H9 (cell line): ENCODE measurements at regions not wholly inside any gene's neighbourhood (a gene's known extent, or its start where the extent isn't known, plus 50 kb on each side); places are given as distances from the start of the nearest gene placed in this dataset.
"Not testable (repeated sequence)": the region's sequence is repeated elsewhere in the genome, so short reads cannot be mapped to it uniquely, and the experiment has no call there.

Experiments used
- DNase-seq: peaks from one replicate; pipeline ENCODE4 v3.0.0-alpha.2; 2017
- H2AFZ ChIP-seq: one replicate; pipeline ENCODE4 v1.6.1; 2013; ENCODE audit warnings: mild to moderate bottlenecking, low read length, control low read depth, moderate library complexity
- H2AK5ac ChIP-seq: 2 replicates; pipeline ENCODE4 v1.6.1; 2013; ENCODE audit warnings: low read length, control low read depth, mixed read lengths; ENCODE audit not compliant: insufficient read length
- H2BK120ac ChIP-seq: one replicate; pipeline ENCODE4 v1.6.1; 2013; ENCODE audit warnings: low read depth, mild to moderate bottlenecking, low read length, control low read depth, inconsistent platforms; ENCODE audit not compliant: poor library complexity, severe bottlenecking
- H2BK12ac ChIP-seq: 2 replicates; pipeline ENCODE4 v1.6.1; 2013; ENCODE audit warnings: low read length, control low read depth, mixed read lengths, low read depth; ENCODE audit not compliant: insufficient read length
- H2BK15ac ChIP-seq: 2 replicates; pipeline ENCODE4 v1.6.1; 2013; ENCODE audit warnings: low read depth, low read length, control low read depth
- H2BK20ac ChIP-seq: one replicate; pipeline ENCODE4 v1.6.1; 2013; ENCODE audit warnings: low read depth, mild to moderate bottlenecking, low read length, control low read depth, inconsistent platforms; ENCODE audit not compliant: poor library complexity, severe bottlenecking
- H2BK5ac ChIP-seq: 2 replicates; pipeline ENCODE4 v1.6.1; 2013; ENCODE audit warnings: low read length, control low read depth, mixed read lengths; ENCODE audit not compliant: insufficient read length
- H3K14ac ChIP-seq: 2 replicates; pipeline ENCODE4 v1.6.1; 2013; ENCODE audit warnings: low read length, control low read depth; ENCODE audit not compliant: insufficient read depth
- H3K18ac ChIP-seq: 2 replicates; pipeline ENCODE4 v1.6.1; 2013; ENCODE audit warnings: low read depth, mild to moderate bottlenecking, mixed read lengths, low read length, control low read depth; ENCODE audit not compliant: insufficient read length
- H3K23ac ChIP-seq: 2 replicates; pipeline ENCODE4 v1.6.1; 2013; ENCODE audit warnings: low read length, control low read depth, mixed read lengths, low read depth; ENCODE audit not compliant: insufficient read length
- H3K23me2 ChIP-seq: 2 replicates; pipeline ENCODE4 v1.6.1; 2013; ENCODE audit warnings: low read depth, mild to moderate bottlenecking, mixed read lengths, low read length, control low read depth; ENCODE audit not compliant: insufficient read length, poor library complexity, severe bottlenecking
- H3K27ac ChIP-seq: 2 replicates; pipeline ENCODE4 v1.5.1; 2013; ENCODE audit warnings: low read length, control low read depth, mixed read lengths, low read depth; ENCODE audit not compliant: insufficient read length
- H3K27me3 ChIP-seq: 2 replicates; pipeline ENCODE4 v1.6.1; 2013; ENCODE audit warnings: low read length, control low read depth, inconsistent platforms; ENCODE audit not compliant: insufficient read depth
- H3K4ac ChIP-seq: 2 replicates; pipeline ENCODE4 v1.6.1; 2013; ENCODE audit warnings: low read depth, mild to moderate bottlenecking, control low read depth, inconsistent platforms, low read length, moderate library complexity
- H3K4me1 ChIP-seq: 2 replicates; pipeline ENCODE4 v1.6.1; 2013; ENCODE audit warnings: low read length, control low read depth, inconsistent platforms; ENCODE audit not compliant: insufficient read depth
- H3K4me2 ChIP-seq: 2 replicates; pipeline ENCODE4 v1.6.1; 2013; ENCODE audit warnings: low read length, control low read depth, mixed read lengths; ENCODE audit not compliant: insufficient read length, insufficient read depth
- H3K56ac ChIP-seq: 2 replicates; pipeline ENCODE4 v1.6.1; 2013; ENCODE audit warnings: low read depth, mild to moderate bottlenecking, mixed read lengths, low read length, control low read depth; ENCODE audit not compliant: insufficient read length
- H3K79me1 ChIP-seq: 2 replicates; pipeline ENCODE4 v1.6.1; 2013; ENCODE audit warnings: low read depth, mild to moderate bottlenecking, moderate library complexity, low read length, control low read depth, inconsistent platforms; ENCODE audit not compliant: insufficient read depth, poor library complexity, severe bottlenecking
- H3K79me2 ChIP-seq: 2 replicates; pipeline ENCODE4 v1.6.1; 2013; ENCODE audit warnings: low read length, control low read depth, inconsistent platforms; ENCODE audit not compliant: insufficient read depth
- H3K9ac ChIP-seq: 2 replicates; pipeline ENCODE4 v1.6.1; 2013; ENCODE audit warnings: low read length, control low read depth, mixed read lengths; ENCODE audit not compliant: insufficient read length; ENCODE audit errors: extremely low read depth
- H3K9me3 ChIP-seq: one replicate; pipeline ENCODE4 v1.6.1; 2013; ENCODE audit warnings: low read depth, low read length, inconsistent platforms; ENCODE audit not compliant: control insufficient read depth
- H3T11ph ChIP-seq: one replicate; pipeline ENCODE4 v1.6.1; 2013; ENCODE audit warnings: mild to moderate bottlenecking, low read length, control low read depth, inconsistent platforms
- H4K20me1 ChIP-seq: one replicate; pipeline ENCODE4 v1.6.1; 2013; ENCODE audit not compliant: control insufficient read depth, insufficient read length, insufficient read depth
- H4K5ac ChIP-seq: 2 replicates; pipeline ENCODE4 v1.6.1; 2013; ENCODE audit warnings: low read depth, mild to moderate bottlenecking, mixed read lengths, low read length, control low read depth; ENCODE audit not compliant: insufficient read length
- H4K8ac ChIP-seq: replicated peaks from 2 replicates; pipeline ENCODE4 v1.6.1; 2013; ENCODE audit warnings: low read length, control low read depth, mixed read lengths, low read depth; ENCODE audit not compliant: insufficient read length
- H4K91ac ChIP-seq: 2 replicates; pipeline ENCODE4 v1.6.1; 2013; ENCODE audit warnings: low read depth, mild to moderate bottlenecking, moderate library complexity, mixed read lengths, low read length, control low read depth; ENCODE audit not compliant: insufficient read length
- H3K27ac Mint-ChIP-seq, 3 experiments: 2 replicates in 2 of 3; 3 replicates in 1 of 3; pipeline ENCODE4 v1.8.0; 2020 to 2021; ENCODE audit warnings: mixed read lengths in 3 of 3, mild to moderate bottlenecking in 1 of 3, moderate library complexity in 1 of 3
- H3K27me3 Mint-ChIP-seq: 2 replicates; pipeline ENCODE4 v1.8.0; 2021; ENCODE audit warnings: low read depth, mild to moderate bottlenecking, moderate library complexity, mixed read lengths
- H3K36me3 Mint-ChIP-seq, 3 experiments: 2 replicates in 2 of 3; 3 replicates in 1 of 3; pipeline ENCODE4 v1.8.0; 2020 to 2021; ENCODE audit warnings: low read depth in 3 of 3, mixed read lengths in 3 of 3; ENCODE audit not compliant: insufficient read depth in 1 of 3
- H3K4me1 Mint-ChIP-seq, 2 experiments: 2 replicates each; pipeline ENCODE4 v1.8.0; 2020; ENCODE audit warnings: mixed read lengths in 2 of 2
- H3K4me3 Mint-ChIP-seq, 2 experiments: 2 replicates in 1 of 2; 3 replicates in 1 of 2; pipeline ENCODE4 v1.8.0; 2020 to 2021; ENCODE audit warnings: mild to moderate bottlenecking in 2 of 2, mixed read lengths in 2 of 2, moderate library complexity in 1 of 2
- H3K9me3 Mint-ChIP-seq, 2 experiments: 2 replicates in 1 of 2; 3 replicates in 1 of 2; pipeline ENCODE4 v1.8.0; 2020; ENCODE audit warnings: mild to moderate bottlenecking in 2 of 2, mixed read lengths in 2 of 2, moderate library complexity in 1 of 2
- WGBS: extraction: QIAGEN DNeasy Blood & Tissue Kit; methylation state at CpG from one replicate; pipeline ENCODE4 v1.1.7; 2013; ENCODE audit warnings: missing lambda C conversion rate, low lambda C conversion rate, mixed read lengths; ENCODE audit not compliant: insufficient read length; ENCODE audit errors: extremely low coverage; 5-methylcytosine and 5-hydroxymethylcytosine counted together
- TF ChIP-seq, protein P1 (sequence below): fragments of 200-600 bp; sonication (generic); conservative IDR thresholded peaks from 3 replicates; pipeline ENCODE4 v1.8.0; 2021; ENCODE audit warnings: antibody characterized with exemption, mild to moderate bottlenecking

- Histone ChIP-seq H3T11ph (no peak overlapping the region), H3K14ac (no peak overlapping the region), H4K20me1 (no peaks in the 10 kb centered on the region), H3K27ac (no peak overlapping the region), H3K56ac (no peak overlapping the region), H4K5ac (no peak overlapping the region), H2BK5ac (no peak overlapping the region), H2AFZ (no peak overlapping the region), H3K23me2 (no peaks in the 10 kb centered on the region), H3K9me3 (no peaks in the 10 kb centered on the region), H2BK120ac (no peak overlapping the region), H4K91ac (no peak overlapping the region), H2BK20ac (no peak overlapping the region), H3K4me1 (no peaks in the 10 kb centered on the region), H3K18ac (no peak overlapping the region), H3K27me3 (no peaks in the 10 kb centered on the region), H3K4me2 (no peak overlapping the region), H4K8ac (no peak overlapping the region), H2BK15ac (no peak overlapping the region), H3K79me2 (no peaks in the 10 kb centered on the region), H2BK12ac (no peak overlapping the region), H3K79me1 (no peaks in the 10 kb centered on the region), H3K23ac (no peak overlapping the region), H3K4ac (no peak overlapping the region), H2AK5ac (no peak overlapping the region), H3K9ac (no peak overlapping the region)
- Mint-ChIP-seq H3K27ac (no peak overlapping the region), H3K4me3 (no peak overlapping the region), H3K4me1 (no peaks in the 10 kb centered on the region), H3K9me3 (no peaks in the 10 kb centered on the region), H3K27me3 (no peaks in the 10 kb centered on the region), H3K36me3 (no peaks in the 10 kb centered on the region)
- TF ChIP-seq, protein P1, sequence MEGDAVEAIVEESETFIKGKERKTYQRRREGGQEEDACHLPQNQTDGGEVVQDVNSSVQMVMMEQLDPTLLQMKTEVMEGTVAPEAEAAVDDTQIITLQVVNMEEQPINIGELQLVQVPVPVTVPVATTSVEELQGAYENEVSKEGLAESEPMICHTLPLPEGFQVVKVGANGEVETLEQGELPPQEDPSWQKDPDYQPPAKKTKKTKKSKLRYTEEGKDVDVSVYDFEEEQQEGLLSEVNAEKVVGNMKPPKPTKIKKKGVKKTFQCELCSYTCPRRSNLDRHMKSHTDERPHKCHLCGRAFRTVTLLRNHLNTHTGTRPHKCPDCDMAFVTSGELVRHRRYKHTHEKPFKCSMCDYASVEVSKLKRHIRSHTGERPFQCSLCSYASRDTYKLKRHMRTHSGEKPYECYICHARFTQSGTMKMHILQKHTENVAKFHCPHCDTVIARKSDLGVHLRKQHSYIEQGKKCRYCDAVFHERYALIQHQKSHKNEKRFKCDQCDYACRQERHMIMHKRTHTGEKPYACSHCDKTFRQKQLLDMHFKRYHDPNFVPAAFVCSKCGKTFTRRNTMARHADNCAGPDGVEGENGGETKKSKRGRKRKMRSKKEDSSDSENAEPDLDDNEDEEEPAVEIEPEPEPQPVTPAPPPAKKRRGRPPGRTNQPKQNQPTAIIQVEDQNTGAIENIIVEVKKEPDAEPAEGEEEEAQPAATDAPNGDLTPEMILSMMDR, result no peak
- WGBS, result no CpG with 5 or more reads among the region's 1 CpG
- no peak for DNase-seq
These were observed 847.7 kb upstream of the HS3ST5 start for GRCh38 chr6:115190534-115190933.

- not testable (repeated sequence) for H3K9me3 Mint-ChIP-seq, H4K5ac ChIP-seq, H2BK20ac ChIP-seq, H3T11ph ChIP-seq, H3K4me1 ChIP-seq, H3K14ac ChIP-seq, H3K36me3 Mint-ChIP-seq, H2AFZ ChIP-seq, H3K27me3 ChIP-seq, H3K4ac ChIP-seq, H4K20me1 ChIP-seq, H4K8ac ChIP-seq, H3K27ac ChIP-seq, H3K23me2 ChIP-seq, H3K23ac ChIP-seq, H3K4me1 Mint-ChIP-seq, H3K27me3 Mint-ChIP-seq, H3K9ac ChIP-seq, H3K4me2 ChIP-seq, H2AK5ac ChIP-seq, H3K56ac ChIP-seq, H4K91ac ChIP-seq, H3K4me3 Mint-ChIP-seq, H3K18ac ChIP-seq, DNase-seq, H3K79me2 ChIP-seq, H2BK120ac ChIP-seq, H3K27ac Mint-ChIP-seq, H2BK12ac ChIP-seq, H2BK5ac ChIP-seq, H3K79me1 ChIP-seq, H3K9me3 ChIP-seq, H2BK15ac ChIP-seq
- WGBS, result no CpG with 5 or more reads among the region's 18 CpGs
These were observed 832.6 kb upstream of the HS3ST5 start for GRCh38 chr6:115175456-115175855.
